GF-D8 (cell line): ENCODE measurements at regions not wholly inside any gene's neighbourhood (a gene's known extent, or its start where the extent isn't known, plus 50 kb on each side); places are given as distances from the start of the nearest gene placed in this dataset.

ENCODE experiments used
- DNase-seq: peaks from one replicate; lab custom pipeline; 2025; lab: John Stamatoyannopoulos, UW

DNA sequence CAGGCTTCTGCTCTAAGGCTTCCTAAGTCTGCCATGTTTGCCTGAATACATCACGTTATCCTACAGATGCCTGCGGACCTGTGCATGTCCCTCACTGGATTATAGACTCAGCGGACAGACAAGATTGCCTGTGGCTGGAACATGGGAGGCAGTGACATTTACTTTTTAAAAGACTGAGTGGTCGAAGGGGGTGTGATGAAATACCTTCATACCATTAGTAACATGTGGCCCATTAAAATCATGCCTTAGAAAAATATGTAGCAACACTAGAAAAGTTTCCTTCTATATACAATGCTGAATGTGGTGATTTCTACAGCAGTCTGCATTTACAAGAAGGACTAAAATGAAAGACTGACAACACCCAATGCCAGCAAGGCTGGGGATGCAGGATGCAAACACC is 154.4 kb downstream of the ASB1 start:
- DNase-seq, result no peak

DNA sequence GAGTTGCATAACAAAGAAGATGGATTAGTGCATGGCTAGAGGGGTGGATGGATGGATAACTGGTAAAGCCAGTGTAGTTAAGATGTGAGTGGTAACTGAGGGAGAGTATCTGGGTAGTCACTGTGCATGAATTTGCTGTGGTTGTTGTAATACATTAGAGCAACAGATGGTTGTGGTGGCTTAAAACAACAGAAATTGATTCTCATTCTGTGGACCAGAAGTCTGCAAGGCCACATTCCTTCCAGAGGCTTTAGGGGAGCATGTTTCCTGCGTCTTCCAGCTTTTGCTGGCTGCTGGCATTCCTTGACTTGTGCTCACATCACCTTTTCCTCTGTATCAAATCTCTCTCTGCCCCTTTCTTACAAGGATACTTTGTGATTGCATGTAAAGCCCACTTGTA is 155.4 kb downstream of the ASB1 start:
- DNase-seq, result no peak

DNA sequence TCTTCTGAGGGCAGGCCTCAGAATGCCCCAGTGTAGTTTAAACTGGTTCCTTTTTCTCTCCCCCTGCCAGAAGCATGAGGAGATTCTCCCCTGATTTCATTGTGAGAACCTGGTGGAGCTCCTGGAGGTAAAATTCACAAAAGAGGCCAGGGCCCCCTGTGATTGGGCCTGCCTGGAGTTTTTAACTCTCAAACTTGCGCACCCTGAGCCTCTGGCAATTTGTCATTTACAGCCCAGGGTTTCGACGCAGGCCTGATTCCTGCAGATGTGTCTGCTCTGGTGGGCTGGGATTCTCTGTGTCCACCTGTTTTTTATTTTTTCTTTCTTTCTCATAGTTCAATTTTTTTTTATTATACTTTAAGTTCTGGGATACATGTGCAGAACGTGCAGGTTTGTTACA is 157.9 kb downstream of the ASB1 start:
- DNase-seq, result no peak

DNA sequence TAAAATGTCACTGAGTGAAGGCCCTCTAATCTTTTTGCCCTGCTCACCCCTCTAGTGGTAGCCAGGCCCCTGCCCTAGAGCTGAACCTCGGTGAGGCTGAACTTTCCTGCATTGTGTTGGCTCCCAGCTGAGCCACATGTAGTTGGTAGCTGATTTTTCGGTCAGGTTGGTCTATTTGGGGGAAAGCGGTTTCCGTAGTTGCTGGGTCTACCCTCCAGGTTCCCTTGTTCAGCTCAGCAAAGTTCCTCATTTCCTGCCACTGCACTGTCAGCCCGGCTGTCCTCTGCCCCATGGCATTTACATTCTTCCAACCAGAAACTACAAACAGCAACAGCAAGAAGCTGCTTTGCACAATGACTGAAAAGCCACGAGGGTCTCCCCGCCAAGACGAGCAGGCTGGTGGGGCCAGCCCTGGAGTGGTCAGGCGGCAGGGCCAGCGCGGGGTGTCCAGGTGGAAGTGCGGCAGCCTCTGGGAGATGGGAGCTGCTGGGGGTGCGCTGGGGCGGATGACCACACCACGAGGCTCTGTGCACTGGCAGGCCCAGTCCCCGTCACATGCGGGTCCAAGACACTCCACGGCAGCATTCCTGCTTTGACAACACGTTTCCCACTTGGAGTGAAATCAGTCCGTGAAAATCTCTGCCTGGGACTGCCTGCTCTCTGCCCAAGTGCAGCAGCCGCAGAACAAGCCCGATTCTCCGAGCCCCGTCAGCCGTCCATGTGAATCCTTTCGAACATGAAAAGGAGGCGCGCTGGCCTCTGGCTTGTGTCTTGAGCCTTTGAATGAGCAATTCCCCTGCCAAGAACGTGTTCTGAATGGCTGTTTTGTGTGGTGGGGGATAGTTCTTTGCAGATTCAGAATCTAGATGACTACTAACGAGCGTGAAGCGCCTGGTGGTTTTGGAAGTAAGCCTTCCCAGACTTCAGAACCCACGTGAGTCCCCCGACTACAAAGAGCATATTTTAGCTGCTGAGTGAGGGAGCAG is 159.4 kb downstream of the ASB1 start:
- no peak for DNase-seq

DNA sequence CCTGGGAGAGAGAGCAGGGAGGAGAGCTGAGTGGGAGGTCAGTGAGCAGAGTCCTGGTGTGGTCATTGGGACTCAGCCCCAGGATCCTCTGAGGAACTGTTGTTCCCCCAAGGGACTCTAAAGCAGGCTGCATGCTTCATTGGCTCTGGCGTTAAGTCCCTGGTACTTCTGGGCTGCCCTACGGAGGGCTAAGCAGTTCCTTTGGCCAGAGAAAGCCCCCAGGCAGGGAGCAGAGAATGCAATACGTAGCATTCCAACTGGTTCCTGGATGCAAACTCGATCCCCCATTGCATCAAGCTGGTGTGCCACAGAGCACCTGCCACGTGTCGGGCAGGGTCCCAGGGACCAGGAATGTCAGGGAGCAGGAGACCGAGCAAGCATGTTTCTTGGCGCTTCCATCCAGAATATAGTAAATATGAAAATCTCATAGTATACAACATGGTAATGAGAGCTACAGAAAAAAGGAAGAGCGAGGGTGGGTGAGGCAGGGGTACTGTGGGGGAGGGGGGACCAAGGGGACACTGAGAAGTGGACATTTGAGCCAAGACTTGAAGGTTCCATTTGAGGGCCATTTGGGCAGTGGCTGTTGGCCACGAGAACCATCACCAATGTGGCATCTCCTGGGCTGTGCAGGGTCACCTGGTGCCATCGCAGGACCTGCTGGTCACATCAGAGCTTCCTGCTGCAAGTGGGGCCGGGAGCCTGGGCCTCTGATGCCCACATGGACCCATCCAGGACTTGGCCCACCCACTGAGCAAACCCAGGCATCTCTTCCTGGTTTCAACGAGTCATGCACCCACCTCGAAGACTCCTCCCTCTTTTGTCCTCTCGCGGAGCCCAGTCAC is 160.4 kb downstream of the ASB1 start:
- DNase-seq, result no peak

DNA sequence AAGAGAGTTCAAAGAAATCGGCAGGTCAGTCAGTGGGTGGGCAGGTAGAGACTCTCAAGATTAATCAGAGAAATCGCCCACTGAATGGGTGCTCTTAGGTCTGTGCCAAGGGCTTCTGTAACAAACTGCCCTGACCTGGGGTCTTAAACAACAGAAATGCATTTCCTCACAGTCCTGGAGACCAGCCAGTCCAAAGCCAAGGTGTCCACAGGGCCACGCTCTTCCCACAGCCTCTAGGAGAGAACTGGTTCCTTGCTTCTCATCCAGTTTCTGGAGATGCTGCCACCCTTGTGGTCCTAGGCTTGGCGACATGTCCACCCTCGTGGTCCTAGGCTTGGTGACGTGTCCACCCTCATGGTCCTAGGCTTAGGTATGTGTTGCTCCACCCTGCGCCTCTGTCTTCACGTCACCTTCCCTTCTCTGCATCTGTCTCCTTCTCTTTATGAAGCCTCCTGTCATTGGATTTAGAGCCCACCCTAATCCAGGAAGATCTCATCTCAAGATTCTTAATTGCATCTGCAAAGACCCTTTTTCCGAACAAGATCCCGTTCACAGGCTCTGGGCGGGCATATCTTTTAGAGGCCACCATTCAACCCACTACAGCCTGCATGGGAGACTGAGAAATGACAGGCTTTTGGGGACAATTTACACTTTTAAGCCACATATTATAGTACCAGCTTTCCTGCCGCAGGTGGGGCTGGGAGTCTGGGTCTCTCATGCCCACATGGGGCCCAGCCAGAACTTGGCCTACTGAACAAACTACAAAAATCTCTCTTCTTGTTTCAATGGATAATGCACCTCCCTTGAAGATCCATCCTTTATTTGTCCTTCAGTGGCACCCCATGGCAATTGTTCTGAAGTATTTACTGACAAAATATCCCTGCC is 161.3 kb downstream of the ASB1 start:
- no peak for DNase-seq

DNA sequence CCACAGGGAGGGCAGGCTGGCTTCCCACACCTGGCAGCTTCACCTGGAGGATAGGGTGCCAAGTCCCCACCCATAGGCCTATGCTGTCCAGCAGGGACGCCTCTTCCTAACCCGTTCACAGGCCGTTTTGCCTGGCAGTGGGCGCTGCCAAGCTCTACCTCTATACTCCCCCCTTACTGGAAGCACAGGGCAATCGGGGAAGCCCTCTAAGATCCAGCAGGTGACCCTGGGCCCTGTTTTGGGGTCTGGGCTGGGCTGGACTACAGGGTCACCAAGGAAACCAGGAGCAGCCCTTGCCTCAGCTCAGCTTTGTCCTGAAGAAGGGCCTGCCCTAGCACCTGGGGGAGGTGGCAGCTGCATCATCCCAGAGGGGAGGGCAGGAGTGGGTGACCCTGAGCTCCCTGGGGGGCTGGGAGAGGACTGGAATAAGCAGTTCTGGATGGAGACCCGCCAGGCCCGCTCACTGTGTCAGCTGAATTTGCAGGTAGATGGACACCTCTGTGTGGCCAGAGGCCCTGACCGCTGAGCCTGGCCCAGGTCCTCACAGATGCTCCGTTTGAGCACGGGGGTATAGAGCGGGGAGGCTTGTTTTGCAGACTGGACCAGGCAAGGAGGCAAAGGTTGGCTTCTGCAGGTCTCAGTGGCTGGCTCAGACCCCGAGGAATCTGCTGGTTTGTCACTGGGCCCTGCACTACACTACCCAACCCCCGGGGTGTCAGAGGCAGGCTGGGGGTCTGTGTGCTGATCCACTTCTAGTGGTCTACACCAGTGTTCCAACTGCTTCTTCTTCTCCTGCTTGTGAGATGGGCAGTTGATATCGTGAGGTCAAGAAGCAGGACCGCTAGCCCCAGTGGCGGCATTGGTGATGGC is 163.1 kb downstream of the ASB1 start:
- no peak for DNase-seq

DNA sequence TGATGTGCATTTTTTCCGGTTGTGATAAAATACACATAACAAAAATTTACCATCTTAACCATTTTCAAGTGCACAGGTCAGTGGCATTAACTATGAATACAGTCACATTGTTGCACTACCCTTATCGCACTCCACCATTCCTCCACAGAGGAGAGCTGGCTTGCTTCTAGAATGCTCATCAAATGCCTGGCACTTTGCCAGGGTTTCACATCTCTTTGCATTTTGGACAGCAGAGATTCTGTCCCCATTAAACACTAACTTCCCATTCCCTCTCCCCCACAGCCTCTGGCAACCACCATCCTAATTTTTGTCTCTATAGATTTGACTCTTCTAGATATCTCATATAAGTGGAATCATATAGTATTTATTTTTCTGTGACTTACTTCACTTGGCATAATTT is 165.0 kb downstream of the ASB1 start:
- no peak for DNase-seq

DNA sequence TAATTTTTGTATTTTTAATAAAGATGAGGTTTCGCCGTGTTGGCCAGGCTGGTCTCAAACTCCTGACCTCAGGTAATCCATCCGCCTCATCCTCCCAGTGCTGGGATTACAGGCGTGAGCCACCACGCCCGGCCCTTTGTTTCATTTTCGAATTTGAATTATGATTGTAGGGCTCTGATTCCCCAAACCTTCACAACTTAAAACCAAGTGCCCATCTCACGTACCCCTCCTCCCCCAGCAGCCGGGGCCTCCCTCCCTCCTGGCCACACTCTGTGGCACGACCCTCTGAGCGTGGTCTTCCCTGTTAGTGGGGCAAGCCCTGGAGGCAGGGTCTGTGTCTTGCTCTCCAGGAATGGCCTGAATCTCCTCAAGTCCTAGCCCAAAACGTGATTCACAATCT is 166.5 kb downstream of the ASB1 start:
- no peak for DNase-seq

DNA sequence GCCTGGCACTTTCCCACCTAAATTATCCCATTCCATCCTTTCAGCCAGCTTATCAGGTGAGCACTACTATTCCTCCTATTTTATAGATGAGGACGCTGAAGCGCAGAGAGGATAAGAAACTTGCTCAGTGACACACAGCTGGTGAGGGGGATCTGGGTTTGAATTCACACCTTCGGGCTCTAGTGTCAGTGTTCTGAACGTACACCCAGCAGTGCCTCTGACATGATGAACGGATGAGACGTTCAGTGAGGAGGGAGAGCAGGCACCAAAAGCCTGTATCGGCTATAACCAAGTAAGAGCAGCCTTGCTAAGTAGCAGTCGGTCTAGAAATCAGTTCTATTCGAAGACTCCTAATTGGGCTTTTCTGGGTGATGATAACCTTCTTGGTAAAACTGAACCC is 167.0 kb downstream of the ASB1 start:
- no peak for DNase-seq

DNA sequence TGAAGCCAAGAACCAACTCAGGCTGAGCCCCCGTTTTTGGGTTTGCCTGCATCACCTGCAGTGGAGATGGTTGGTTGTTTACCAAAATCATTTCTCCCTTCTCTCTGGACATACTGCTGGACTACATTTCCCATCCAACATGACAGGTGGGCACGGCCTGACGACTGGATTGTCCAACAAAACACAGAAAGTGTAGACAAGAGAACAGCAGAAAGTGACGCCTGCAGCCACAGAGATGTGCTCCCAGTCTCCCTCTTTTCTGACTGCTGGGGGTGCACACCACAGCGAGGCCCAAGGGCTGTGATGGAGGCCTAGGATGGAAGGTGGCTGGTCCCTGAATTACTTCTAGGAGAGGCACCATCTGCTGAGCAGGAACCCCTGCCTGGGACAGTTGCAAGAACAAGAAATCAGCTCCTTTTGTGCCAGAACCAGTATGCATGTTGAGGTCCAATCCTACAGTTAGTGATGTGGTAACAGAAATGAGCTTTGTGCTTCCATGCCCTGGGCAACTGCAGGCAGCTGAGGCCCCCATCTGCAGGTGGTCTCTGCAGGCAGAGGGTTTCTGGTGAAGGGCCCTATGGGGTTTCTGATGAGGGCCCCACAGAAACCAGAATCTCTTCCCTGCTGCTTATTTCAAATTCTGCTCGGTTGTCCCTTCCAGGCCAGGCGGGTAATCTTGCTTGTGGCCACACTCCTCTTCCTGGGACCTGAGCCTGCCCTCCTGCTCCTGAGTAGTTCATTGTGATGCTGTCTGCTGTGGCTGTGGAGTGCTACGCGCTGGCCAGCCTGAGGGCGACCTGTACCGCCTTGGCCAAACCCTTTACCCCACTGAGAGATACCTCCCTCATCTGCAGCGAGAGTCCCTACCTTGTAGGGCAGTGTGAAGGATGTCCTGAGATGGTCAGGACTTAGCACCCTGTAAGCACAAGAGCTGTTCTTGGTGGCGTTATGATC is 168.3 kb downstream of the ASB1 start:
- DNase-seq, result no peak

DNA sequence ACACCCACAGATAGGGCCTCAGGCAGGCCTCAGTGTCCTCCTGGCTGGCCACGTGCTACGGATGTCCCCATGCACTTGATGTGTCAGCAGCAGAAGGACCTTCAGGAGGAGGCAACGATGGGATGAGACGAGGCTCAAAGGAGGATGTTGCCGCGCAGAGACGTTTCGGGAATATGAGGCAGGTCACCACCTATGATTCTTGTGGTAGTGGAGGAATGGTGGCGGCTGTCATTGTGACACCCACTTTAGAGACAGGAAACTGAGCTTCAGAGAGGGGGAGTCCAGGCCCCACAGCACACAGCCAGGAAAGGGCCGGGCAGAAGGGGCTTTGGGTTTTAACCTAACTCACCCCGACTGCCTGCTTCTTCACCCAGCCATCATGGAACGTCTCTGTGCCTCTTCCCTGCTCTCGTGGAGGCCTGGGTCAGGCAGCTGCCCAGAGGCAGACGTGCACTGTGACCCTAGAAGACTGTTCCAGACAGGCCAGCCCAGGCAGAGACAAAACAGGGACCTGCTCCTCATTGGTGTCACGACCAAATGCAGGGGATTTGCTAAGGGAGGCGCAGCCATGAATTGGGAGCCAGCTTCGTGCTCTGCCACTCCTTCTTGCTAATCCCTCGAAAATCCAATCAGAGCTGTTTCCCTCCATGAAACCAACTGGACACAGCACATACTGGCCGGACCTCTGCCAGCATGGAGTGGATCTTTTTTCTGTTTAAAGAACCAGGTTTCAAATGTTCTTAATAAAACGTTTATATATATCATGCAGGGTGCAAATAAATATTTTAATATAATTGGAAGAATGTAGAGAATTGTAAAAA is 169.2 kb downstream of the ASB1 start:
- DNase-seq, result no peak

DNA sequence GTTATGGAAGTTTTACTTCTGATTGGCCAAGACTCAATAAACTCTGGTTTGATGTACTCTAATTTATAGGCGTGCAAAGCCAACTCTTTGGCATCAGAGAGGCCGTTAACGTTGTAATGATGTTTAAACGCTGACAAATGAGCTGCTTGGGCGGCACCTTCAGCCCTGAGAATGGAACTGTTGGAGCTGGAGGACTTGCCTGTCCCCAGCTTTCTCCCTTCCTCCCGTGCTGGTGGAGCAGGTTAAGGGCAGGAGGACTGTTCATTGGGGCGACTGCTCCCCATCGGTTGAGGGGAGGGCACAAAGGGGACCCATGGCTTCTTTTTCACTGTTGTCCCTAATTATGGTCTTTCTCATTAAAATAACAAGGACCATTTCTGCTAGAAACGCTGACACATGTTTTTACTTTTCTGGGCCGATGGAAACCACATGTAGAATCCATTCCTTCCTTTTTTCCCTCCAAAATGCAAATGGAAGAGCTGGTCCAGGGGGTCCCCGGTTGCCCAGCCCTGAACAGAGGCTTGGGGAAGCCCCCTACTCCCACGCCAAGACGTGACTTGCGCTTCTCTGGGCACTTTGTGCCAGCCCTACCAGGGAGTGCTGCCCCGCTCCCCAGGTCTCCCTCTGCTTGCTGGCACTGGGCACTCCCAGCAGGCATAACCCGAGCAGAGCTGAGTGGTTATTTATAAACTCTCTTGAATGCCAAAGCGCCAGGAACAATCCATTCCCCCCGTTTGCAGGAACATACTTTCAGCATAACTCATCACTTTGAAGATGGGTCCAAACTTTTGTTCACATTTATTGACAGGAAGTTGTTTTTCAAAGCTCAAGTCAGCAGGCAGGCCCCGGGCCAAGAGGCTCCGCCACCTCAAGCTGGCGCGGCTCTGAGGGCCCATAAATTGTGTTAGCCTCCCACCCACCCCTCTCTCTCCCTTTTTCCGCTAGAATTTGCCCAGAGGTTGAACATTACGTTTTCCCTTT is 170.1 kb downstream of the ASB1 start:
- DNase-seq, result no peak

DNA sequence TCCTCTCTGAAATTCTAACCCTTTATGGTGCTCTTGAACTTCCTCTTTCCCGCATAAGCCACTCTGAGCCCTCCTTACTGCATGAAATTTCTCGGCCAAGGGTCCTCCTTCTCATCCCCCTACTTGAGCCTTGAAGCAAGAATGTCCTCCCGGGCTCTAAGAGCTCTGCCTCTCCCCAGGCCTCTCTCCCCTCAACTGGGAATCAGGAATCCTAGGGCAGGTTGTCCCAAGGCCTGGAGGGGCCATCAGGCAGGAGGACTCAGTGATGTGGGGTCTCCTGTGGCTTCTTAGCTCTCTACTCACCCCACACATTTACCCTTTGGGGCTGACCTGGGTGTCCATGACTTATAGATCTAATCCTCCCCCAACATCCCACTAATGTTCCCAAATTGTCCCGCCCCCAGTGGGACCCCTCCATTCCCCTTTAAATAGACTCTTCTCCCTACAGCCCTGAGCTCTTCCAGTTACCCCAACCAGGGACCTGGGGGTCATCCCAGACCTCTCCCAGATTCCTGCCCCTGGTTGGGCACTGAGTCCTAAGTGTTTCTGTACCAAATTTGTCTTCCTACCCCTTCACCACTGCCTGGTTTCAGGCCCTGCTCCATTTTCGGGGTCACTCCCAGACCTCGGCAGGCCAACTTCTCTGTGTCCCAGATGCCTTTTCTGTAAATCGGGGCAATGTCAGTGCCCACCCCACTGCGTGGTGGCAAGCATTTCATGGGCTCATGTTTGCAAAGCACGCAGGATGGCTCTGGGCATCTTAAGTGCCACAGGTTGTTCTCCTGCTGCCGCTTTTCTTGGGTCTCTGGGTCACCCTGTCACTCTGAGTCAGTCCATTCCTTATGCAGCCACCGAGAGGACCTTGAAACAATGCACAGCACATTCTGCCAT is 171.2 kb downstream of the ASB1 start:
- no peak for DNase-seq

DNA sequence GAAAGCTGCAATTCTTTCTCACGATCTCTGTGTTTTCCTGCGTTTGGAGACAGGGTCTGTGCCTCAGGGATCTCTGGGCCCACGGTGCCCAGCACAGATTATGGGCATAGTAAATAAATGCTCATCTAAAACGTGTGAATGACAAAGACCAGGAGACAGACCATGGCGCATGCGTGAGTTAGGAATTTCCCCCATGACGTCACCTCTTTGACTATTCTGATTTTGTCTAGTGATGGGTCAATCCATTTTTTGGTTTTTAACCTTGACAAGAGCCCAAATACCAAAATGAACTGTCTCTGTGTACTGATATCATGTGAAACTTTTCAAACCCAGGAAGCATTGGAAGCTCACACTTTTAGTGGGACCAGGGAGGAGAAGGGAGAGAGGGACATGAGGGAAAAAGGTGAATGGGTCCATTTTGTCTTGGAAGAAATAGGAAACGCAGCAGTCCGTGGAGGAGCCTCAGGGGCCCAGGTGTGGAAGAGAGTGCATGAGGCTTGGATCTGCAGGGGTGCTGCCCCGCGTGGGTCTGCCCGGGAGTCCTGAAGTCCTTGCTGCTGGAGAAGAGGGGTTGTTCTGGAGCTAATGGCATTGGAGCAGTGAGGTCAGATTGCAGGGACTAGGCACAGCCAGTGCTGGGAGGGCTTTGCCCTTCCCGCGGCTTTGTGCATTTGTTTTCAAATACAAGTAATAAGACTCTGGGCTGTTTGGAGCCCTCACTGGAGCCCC is 172.2 kb downstream of the ASB1 start:
- no peak for DNase-seq
